GM13976 (cell line): ENCODE measurements at regions not wholly inside any gene's neighbourhood (a gene's known extent, or its start where the extent isn't known, plus 50 kb on each side); places are given as distances from the start of the nearest gene placed in this dataset.
"Not testable (repeated sequence)": the region's sequence is repeated elsewhere in the genome, so short reads cannot be mapped to it uniquely, and the experiment has no call there.

Experiments used
- DNase-seq: peaks from one replicate; pipeline ENCODE4 v3.0.0; 2012; ENCODE audit warnings: low spot score
- in situ Hi-C: fragments of 300-500 bp; cut with MboI; formaldehyde crosslinking; loops from one replicate; pipeline ENCODE4 v1.12.0; 2022; ENCODE audit warnings: low sequenced_read_pairs, mixed read lengths, inconsistent platforms; ENCODE audit not compliant: unreplicated experiment

DNA sequence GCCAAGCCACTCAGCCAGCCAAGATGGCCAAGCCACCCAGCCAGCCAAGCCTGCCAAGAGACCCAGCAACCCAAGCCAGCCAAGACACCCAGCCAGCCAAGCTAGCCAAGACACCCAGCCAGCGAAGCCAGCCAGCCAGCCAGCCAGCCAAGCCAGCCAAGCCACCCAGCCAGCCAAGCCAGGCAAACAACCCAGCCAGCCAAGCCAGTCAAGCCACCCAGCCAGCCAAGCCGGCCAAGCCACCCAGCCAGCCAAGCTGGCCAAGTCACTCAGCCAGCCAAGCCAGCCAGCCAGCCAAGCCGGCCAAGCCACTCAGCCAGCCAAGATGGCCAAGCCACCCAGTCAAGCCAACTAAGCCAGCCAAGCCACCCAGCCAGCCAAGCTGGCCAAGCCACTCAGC is 337.5 kb upstream of the PLGLB2 start:
- in situ Hi-C loops, DNase-seq: not testable (repeated sequence)

DNA sequence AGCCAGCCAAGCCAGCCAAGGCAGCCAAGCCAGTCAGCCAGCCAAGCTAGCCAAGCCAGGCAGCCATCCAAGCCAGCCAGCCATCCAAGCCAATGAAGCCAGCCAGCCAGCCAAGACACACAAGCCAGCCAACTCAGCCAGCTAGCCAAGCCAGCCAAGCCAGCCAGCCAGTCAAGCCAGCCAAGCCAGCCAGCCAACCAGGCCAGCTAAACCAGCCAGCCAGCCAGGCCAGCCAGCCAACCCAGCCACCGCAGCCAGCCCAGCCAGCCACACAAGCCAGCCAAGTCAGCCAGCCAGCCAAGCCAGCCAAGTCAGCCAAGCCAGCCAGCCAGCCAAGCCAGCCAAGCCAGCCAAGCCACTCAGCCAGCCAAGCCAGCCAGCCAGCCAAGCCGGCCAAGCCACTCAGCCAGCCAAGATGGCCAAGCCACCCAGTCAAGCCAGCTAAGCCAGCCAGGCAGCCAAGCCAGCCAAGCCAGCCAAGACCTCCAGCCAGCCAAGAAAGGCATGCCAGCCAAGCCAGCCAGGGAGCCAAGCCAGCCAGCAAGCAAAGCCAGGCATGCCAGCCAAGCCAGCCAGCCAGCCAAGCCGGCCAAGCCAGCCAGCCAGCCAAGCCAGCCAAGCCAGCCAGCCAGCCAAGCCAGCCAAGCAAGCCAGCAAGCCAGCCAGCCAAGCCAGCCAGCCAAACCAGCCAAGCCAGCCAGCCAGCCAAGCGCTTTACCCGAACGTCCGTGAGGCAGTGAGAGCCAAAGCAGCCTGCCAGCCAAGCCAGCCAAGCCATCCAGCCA is 335.7 kb upstream of the PLGLB2 start:
- DNase-seq, in situ Hi-C loops: not testable (repeated sequence)

DNA sequence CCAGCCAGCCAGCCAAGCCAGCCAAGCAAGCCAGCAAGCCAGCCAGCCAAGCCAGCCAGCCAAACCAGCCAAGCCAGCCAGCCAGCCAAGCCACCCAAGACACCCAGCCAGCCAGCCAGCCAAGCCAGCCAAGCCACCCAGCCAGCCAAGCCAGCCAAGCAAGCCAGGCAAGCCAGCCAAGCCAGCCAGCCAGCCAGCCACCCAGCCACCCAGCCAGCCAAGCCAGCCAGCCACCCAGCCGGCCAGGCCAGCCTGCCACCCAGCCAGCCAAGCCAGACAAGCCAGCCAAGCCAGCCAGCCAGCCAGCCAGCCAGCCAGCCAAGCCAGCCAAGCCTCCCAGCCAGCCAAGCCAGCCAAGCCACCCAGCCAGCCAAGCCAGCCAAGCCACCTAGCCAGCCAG is 333.6 kb upstream of the PLGLB2 start:
- in situ Hi-C loops: not testable (repeated sequence)

DNA sequence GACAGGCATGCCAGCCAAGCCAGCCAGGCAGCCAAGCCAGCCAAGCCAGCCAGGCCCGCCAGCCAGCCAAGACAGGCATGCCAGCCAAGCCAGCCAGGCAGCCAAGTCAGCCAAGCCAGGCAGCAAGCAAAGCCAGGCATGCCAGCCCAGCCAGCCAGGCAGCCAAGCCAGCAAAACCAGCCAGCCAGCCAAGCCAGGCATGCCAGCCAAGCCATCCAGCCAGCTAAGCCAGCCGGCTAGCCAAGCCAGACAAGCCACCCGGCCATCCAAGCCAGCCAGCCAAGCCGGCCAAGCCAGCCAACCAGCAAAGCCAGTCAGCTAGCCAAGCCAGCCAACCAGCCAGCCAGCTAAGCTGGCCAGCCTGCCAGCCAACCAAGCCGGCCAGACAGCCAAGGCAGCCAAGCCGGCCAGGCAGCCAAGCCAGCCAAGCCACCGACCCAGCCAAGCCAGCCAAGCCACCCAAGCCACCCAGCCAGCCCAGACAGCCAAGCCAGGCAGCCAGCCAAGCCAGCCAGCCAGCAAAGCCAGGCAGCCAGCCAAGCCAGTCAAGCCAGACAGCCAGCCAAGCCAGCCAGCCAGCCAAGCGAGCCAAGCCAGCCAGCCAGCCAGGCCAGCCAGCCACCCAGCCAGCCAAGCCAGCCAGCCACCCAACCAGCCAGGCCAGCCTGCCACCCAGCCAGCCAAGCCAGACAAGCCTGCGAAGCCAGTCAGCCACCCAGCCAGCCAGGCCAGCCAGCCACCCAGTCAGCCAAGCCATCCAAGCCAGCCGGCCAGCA is 332.9 kb upstream of the PLGLB2 start:
- DNase-seq, in situ Hi-C loops: not testable (repeated sequence)

More for the DNA sequence above, 333.6 kb upstream of the PLGLB2 start:
- not testable (repeated sequence) for DNase-seq

- DNase-seq, in situ Hi-C loops: not testable (repeated sequence)
These were observed 332.2 kb upstream of the PLGLB2 start for GRCh38 chr2:87415586-87416265.

DNA sequence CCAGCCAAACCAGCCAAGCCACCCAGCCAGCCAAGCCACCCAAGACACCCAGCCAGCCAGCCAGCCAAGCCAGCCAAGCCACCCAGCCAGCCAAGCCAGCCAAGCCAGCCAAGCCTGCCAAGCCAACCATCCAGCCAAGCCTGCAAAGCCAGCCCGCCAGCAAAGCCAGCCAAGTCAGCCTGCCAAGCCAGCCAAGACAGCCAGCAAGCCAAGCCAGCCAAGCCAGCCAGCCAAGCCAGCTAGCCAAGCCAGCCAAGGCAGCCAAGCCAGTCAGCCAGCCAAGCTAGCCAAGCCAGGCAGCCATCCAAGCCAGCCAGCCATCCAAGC is 331.7 kb upstream of the PLGLB2 start:
- in situ Hi-C loops: not testable (repeated sequence)

GRCh38 chr2:87417147-87417546 is 330.7 kb upstream of the PLGLB2 start:
- in situ Hi-C loops, DNase-seq: not testable (repeated sequence)

More for the DNA sequence above, 331.7 kb upstream of the PLGLB2 start:
- DNase-seq: not testable (repeated sequence)

DNA sequence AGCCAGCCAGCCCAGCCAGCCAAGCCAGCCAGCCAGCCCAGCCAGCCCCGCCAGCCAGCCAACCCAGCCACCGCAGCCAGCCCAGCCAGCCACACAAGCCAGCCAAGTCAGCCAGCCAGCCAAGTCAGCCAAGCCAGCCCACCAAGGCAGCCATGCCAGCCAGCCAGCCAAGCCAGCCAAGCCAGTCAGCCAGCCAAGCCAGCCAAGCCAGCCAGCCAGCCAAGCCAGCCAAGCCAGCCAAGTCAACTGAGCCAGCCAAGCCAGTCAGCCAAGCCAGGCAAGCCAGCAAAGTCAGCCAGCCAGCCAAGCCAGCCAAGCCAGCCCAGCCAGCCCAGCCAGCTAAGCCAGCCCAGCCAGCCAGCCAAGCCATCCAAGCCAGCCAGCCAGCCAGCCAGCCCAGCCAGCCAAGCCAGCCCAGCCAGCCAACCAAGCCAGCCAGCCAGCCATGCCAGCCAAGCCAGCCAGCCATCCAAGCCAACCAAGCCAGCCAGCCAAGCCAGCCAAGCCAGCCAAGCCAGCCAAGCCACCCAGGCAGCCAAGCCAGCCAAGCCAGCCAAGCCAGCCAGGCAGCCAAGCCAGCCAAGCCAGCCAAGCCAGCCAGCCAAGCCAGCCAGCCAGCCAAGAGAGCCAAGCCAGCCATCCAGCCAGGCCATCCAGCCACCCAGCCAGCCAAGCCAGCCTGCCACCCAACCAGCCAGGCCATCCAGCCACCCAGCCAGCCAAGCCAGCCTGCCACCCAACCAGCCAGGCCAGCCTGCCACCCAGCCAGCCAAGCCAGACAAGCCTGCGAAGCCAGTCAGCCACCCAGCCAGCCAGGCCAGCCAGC is 329.9 kb upstream of the PLGLB2 start:
- in situ Hi-C loops: not testable (repeated sequence)

DNA sequence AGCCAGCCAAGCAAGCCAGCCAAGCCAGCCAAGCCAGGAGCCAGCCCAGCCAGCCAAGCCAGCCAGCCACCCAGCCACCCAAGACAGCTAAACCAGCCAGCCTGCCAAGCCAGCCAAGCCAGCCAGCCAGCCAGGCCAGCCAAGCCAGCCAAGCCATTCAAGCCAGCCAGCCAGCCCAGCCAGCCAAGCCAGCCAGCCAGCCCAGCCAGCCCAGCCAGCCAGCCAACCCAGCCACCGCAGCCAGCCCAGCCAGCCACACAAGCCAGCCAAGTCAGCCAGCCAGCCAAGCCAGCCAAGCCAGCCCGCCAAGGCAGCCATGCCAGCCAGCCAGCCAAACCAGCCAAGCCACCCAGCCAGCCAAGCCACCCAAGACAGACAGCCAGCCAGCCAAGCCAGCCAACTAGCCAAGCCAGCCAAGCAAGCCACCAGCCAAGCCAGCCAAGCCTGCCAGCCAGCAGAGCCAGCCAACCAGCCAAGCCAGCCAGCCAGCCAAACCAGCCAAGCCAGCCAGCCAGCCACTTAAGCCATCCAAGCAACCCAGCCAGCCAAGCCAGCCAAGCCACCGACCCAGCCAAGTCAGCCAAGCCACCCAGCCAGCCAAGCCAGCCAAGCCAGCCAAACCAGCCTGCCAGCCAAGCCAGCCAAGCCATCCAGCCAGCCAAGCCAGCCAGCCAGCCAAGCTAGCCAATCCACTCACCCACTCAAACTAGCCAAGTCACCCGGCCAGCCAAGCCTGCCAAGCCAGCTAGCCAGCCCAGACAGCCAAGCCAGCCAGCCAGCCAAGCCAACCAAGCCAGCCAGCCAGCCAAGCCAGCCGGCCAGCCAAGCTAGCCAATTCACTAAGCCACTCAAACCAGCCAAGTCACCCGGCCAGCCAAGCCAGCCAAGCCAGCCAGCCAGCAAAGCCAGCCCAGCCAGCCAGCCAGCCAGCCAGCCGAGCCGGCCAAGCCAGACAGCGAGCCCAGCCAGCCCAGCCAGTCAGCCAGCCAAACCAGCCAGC is 328.8 kb upstream of the PLGLB2 start:
- in situ Hi-C loops, DNase-seq: not testable (repeated sequence)

More for the DNA sequence above, 329.9 kb upstream of the PLGLB2 start:
- DNase-seq: not testable (repeated sequence)

DNA sequence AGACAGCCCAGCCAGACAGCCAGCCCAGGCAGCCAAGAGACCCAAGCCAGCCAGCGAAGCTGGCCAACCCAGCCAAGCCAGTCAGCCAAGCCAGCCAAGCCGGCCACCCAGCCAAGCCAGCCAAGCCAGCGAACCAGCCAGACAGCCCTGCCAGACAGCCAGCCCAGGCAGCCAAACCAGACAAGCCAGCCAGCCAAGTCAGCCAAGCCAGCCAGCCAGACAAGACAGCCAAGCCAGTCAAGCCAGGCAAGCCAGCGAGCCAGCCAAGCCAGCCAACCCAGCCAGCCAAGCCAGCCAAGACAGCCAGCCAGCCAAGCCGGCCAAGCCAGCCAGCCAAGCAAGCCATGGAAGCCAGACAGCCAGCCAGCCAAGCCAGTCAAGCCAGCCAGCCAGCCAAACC is 327.9 kb upstream of the PLGLB2 start:
- in situ Hi-C loops, DNase-seq: not testable (repeated sequence)

DNA sequence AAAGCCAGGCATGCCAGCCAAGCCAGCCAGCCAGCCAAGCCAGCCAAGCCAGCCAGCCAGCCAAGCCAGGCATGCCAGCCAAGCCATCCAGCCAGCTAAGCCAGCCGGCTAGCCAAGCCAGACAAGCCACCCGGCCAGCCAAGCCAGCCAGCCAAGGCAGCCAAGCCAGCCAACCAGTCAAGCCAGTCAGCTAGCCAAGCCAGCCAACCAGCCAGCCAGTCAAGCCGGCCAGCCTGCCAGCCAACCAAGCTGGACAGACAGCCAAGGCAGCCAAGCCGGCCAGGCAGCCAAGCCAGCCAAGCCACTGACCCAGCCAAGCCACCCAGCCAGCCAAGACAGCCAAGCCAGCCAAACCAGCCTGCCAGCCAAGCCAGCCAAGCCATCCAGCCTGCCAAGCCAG is 326.9 kb upstream of the PLGLB2 start:
- DNase-seq: not testable (repeated sequence)

DNA sequence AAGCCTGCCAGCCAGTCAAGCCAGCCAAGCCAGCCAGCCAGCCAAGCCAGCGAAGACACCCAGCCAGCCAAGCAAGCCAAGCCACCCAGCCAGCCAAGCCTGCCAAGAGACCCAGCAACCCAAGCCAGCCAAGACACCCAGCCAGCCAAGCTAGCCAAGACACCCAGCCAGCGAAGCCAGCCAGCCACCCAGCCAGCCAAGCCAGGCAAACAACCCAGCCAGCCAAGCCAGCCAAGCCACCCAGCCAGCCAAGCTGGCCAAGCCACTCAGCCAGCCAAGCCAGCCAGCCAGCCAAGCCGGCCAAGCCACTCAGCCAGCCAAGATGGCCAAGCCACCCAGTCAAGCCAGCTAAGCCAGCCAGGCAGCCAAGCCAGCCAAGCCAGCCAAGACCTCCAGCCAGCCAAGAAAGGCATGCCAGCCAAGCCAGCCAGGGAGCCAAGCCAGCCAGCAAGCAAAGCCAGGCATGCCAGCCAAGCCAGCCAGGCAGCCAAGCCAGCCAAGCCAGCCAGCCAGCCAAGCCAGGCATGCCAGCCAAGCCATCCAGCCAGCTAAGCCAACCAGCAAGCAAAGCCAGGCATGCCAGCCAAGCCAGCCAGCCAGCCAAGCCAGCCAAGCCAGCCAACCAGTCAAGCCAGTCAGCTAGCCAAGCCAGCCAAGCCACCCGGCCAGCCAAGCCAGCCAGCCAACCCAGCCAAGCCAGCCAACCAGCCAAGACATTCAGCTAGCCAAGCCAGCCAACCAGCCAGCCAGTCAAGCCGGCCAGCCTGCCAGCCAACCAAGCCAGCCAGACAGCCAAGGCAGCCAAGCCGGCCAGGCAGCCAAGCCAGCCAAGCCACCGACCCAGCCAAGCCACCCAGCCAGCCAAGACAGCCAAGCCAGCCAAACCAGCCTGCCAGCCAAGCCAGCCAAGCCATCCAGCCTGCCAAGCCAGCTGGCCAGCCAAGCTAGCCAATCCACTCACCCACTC is 323.8 kb upstream of the PLGLB2 start:
- DNase-seq, in situ Hi-C loops: not testable (repeated sequence)

More for the DNA sequence above, 326.9 kb upstream of the PLGLB2 start:
- in situ Hi-C loops: not testable (repeated sequence)

DNA sequence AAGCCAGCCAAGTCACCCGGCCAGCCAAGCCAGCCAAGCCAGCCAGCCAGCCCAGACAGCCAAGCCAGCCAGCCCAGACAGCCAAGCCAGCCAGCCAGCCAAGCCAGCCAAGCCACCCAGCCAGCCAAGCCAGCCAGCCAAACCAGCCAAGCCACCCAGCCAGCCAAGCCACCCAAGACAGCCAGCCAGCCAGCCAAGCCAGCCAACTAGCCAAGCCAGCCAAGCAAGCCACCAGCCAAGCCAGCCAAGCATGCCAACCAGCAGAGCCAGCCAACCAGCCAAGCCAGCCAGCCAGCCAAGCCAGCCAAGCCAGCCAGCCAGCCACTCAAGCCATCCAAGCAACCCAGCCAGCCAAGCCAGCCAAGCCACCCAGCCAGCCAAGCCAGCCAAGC is 323.1 kb upstream of the PLGLB2 start:
- in situ Hi-C loops: not testable (repeated sequence)

GRCh38 chr2:87425191-87425590 is 322.7 kb upstream of the PLGLB2 start:
- in situ Hi-C loops, DNase-seq: not testable (repeated sequence)

More for the DNA sequence above, 323.1 kb upstream of the PLGLB2 start:
- DNase-seq: not testable (repeated sequence)

DNA sequence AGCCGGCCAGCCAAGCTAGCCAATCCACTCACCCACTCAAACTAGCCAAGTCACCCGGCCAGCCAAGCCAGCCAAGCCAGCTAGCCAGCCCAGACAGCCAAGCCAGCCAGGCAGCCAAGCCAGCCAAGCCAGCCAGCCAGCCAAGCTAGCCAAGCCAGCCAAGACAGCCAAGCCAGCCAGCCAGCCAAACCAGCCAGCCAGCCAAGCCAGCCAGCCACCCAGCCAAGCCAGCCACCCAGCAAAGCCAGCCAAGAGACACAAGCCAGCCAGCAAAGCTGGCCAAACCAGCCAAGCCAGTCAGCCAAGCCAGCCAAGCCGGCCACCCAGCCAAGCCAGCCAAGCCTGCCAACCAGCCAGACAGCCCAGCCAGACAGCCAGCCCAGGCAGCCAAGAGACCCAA is 322.2 kb upstream of the PLGLB2 start:
- DNase-seq, in situ Hi-C loops: not testable (repeated sequence)
